OCI-LY7 (cell line): ENCODE measurements at regions not wholly inside any gene's neighbourhood (a gene's known extent, or its start where the extent isn't known, plus 50 kb on each side); places are given as distances from the start of the nearest gene placed in this dataset.

Experiments used
- BruUV-seq: library from RNA; stranded (reverse); fragments of 400-500 nt; replicated peaks from 2 replicates; lab custom pipeline; 2021; lab: Mats Ljungman, UMichigan
- CTCF ChIA-PET: fragments of 300-600 bp; sonication (Branson Sonifier 250); formaldehyde crosslinking; loops from one replicate; lab custom pipeline; 2022; ENCODE audit warnings: antibody characterized with exemption; ENCODE audit not compliant: unreplicated experiment; lab: Charles Lee
- POLR2A ChIA-PET: fragments of 300-600 bp; sonication (Branson Sonifier 250); formaldehyde crosslinking; loops from one replicate; lab custom pipeline; 2022; ENCODE audit warnings: antibody characterized with exemption; lab: Charles Lee
- DNase-seq: peaks from one replicate; pipeline ENCODE4 v3.0.0-alpha.2; 2015; ENCODE audit warnings: low spot score
- H2AFZ ChIP-seq: fragments of 200-600 bp; sonication (generic), shearing (Covaris generic); 2 replicates; pipeline ENCODE4 v1.6.1; 2014; ENCODE audit warnings: mild to moderate bottlenecking, antibody characterized with exemption, low read length, moderate library complexity
- H3K27ac ChIP-seq: fragments of 200-600 bp; sonication (generic); 2 replicates; pipeline ENCODE4 v1.5.1; 2014; ENCODE audit warnings: mixed run types, low read depth, mild to moderate bottlenecking, moderate library complexity, low read length, inconsistent platforms; ENCODE audit not compliant: poor library complexity, severe bottlenecking
- H3K36me3 ChIP-seq: fragments of 200-600 bp; sonication (generic); 2 replicates; pipeline ENCODE4 v1.6.1; 2014; ENCODE audit warnings: mild to moderate bottlenecking, antibody characterized with exemption, low read length, moderate library complexity, mixed read lengths; ENCODE audit not compliant: insufficient read depth
- H3K4me1 ChIP-seq: fragments of 200-600 bp; sonication (generic); 2 replicates; pipeline ENCODE4 v1.5.1; 2014; ENCODE audit warnings: mild to moderate bottlenecking, low read length; ENCODE audit not compliant: insufficient read depth, poor library complexity, severe bottlenecking
- H3K4me2 ChIP-seq: fragments of 200-600 bp; sonication (generic); 2 replicates; pipeline ENCODE4 v1.6.1; 2014; ENCODE audit warnings: mild to moderate bottlenecking, low read length
- H3K4me3 ChIP-seq: fragments of 200-600 bp; sonication (generic); 2 replicates; pipeline ENCODE4 v1.5.1; 2014; ENCODE audit warnings: mild to moderate bottlenecking, low read depth, low read length; ENCODE audit not compliant: poor library complexity, severe bottlenecking
- H3K79me2 ChIP-seq: fragments of 200-600 bp; sonication (generic); 2 replicates; pipeline ENCODE4 v1.6.1; 2016; ENCODE audit warnings: low read depth, mild to moderate bottlenecking, low read length, moderate library complexity, mixed read lengths; ENCODE audit not compliant: insufficient read depth
- H3K9me2 ChIP-seq: fragments of 200-600 bp; sonication (generic); 2 replicates; pipeline ENCODE4 v1.6.1; 2016; ENCODE audit warnings: mild to moderate bottlenecking, low read length, mixed read lengths; ENCODE audit not compliant: insufficient read depth
- H3K9me3 ChIP-seq: fragments of 200-600 bp; sonication (generic); 2 replicates; pipeline ENCODE4 v1.6.1; 2014; ENCODE audit warnings: mild to moderate bottlenecking, mixed run types, low read length, mixed read lengths
- H4K20me1 ChIP-seq: fragments of 200-600 bp; sonication (generic); 2 replicates; pipeline ENCODE4 v1.6.1; 2014; ENCODE audit warnings: mild to moderate bottlenecking, antibody characterized with exemption, low read length, moderate library complexity, mixed read lengths; ENCODE audit not compliant: insufficient read depth
- CTCF ChIP-seq: fragments of 200-600 bp; sonication (generic); conservative IDR thresholded peaks from 2 replicates; pipeline ENCODE4 v1.5.1; 2014; ENCODE audit warnings: mild to moderate bottlenecking, antibody characterized with exemption, low read length, moderate library complexity, mixed read lengths
- EZH2phosphoT487 ChIP-seq: fragments of 200-600 bp; sonication (generic); IDR thresholded peaks from 2 replicates; pipeline ENCODE4 v1.6.1; 2018; ENCODE audit warnings: low read depth, borderline replicate concordance, mild to moderate bottlenecking, mixed run types, antibody characterized with exemption, low read length, moderate library complexity, mixed read lengths
- intact Hi-C: fragments of 100-400 bp; cut with micrococcal nuclease; formaldehyde crosslinking; loops from one replicate; pipeline ENCODE4 v1.10.0; 2022; ENCODE audit not compliant: unreplicated experiment

- Histone ChIP-seq H3K27ac (no peak overlapping the region), H3K36me3 (no peaks in the 10 kb centered on the region), H3K9me3 (no peaks in the 10 kb centered on the region), H3K9me2 (no peaks in the 10 kb centered on the region), H3K4me1 (no peaks in the 10 kb centered on the region), H2AFZ (no peak overlapping the region), H3K4me3 (no peak overlapping the region), H3K79me2 (no peaks in the 10 kb centered on the region), H3K4me2 (no peak overlapping the region), H4K20me1 (no peaks in the 10 kb centered on the region)
- no peak for TF ChIP-seq EZH2phosphoT487
- no peak for TF ChIP-seq CTCF
- ChIA-PET CTCF (no interaction called here), POLR2A (interaction anchor here (0.6 to 1.6 kb wide), 2 partner anchors 33 to 87 kb away, joined by 3 read pairs; no protein-coding TSS in a partner anchor)
- BruUV-seq = no TSS peak
- DNase-seq = no peak
- intact Hi-C loops = no loop called here
Measured at GRCh38 chr2:226447338-226448300, 352.0 kb downstream of the IRS1 start.

- no peak for DNase-seq
- BruUV-seq = no TSS peak
Measured at GRCh38 chr2:226446406-226447001, 353.1 kb downstream of the IRS1 start.

More at GRCh38 chr2:226446406-226447001, 353.1 kb downstream of the IRS1 start:
- Histone ChIP-seq H4K20me1 (no peaks in the 10 kb centered on the region), H3K9me2 (no peaks in the 10 kb centered on the region), H2AFZ (no peak overlapping the region), H3K27ac (no peak overlapping the region), H3K9me3 (no peaks in the 10 kb centered on the region), H3K4me3 (no peak overlapping the region), H3K4me1 (no peaks in the 10 kb centered on the region), H3K36me3 (no peaks in the 10 kb centered on the region), H3K79me2 (no peaks in the 10 kb centered on the region), H3K4me2 (no peak overlapping the region)
- intact Hi-C loops = no loop called here
- CTCF ChIA-PET = no interaction called here
- TF ChIP-seq CTCF (no peak), EZH2phosphoT487 (no peak)
- POLR2A ChIA-PET = interaction anchor here (0.7 to 1.6 kb wide), 2 partner anchors 34 to 218 kb away, joined by 3 read pairs; no protein-coding TSS in a partner anchor
